Peyer's patch (tissue), 4 donors: ENCODE measurements at regions not wholly inside any gene's neighbourhood (a gene's known extent, or its start where the extent isn't known, plus 50 kb on each side); places are given as distances from the start of the nearest gene placed in this dataset.

Source experiments
- POLR2A ChIP-seq, 2 donors: fragments of 450-650 bp; IDR thresholded peaks; one replicate each; pipeline ENCODE4 v1.5.1; 2017; ENCODE audit warnings: antibody characterized with exemption in 2 of 2, mild to moderate bottlenecking in 2 of 2, moderate library complexity in 2 of 2
- TF ChIP-seq, protein P1 (sequence below), 6 experiments: fragments of 450-650 bp in 4 of 6; fragments of 200-600 bp in 2 of 6; sonication (generic) in 1 of 6; IDR thresholded peaks; one replicate each; pipeline ENCODE4 v1.5.1; 2017 to 2019; ENCODE audit warnings: antibody characterized with exemption in 6 of 6, mild to moderate bottlenecking in 3 of 6, moderate library complexity in 1 of 6

DNA sequence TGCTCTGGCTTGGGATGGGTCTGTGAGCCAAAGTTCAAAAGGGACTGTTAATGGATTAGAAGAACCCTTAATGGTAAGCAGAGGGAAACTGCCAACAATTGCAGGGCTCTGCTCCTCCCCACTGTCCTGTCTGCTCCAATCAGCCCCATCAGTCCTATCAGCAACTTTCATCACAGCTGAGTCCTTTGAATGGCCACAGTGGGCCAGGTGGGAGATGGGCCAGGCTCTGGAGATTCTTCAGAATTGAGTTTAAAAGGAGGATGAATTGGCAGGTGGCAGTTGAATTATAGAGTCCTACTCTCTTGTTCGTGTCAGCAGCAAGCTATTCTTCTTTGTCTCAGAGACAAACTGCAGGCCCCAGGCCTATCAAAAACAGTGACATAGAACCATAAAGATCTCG lies 573.9 kb downstream of the EPHA4 start:
- no peak for TF ChIP-seq POLR2A (IDR thresholded peaks at IDR 0.05)
- TF ChIP-seq, protein P1, sequence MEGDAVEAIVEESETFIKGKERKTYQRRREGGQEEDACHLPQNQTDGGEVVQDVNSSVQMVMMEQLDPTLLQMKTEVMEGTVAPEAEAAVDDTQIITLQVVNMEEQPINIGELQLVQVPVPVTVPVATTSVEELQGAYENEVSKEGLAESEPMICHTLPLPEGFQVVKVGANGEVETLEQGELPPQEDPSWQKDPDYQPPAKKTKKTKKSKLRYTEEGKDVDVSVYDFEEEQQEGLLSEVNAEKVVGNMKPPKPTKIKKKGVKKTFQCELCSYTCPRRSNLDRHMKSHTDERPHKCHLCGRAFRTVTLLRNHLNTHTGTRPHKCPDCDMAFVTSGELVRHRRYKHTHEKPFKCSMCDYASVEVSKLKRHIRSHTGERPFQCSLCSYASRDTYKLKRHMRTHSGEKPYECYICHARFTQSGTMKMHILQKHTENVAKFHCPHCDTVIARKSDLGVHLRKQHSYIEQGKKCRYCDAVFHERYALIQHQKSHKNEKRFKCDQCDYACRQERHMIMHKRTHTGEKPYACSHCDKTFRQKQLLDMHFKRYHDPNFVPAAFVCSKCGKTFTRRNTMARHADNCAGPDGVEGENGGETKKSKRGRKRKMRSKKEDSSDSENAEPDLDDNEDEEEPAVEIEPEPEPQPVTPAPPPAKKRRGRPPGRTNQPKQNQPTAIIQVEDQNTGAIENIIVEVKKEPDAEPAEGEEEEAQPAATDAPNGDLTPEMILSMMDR (IDR thresholded peaks at IDR 0.05), result no peak
